Prostate gland (tissue), 2 donors: ENCODE measurements at regions not wholly inside any gene's neighbourhood (a gene's known extent, or its start where the extent isn't known, plus 50 kb on each side); places are given as distances from the start of the nearest gene placed in this dataset.
"Not testable (repeated sequence)": the region's sequence is repeated elsewhere in the genome, so short reads cannot be mapped to it uniquely, and the experiment has no call there.

ENCODE experiments used
- DNase-seq: peaks from one replicate; pipeline ENCODE4 v3.0.0-alpha.2; 2019; ENCODE audit warnings: low spot score
- H3K27ac ChIP-seq, 2 donors: fragments of 200-600 bp; sonication (generic); 2 replicates each; pipeline ENCODE4 v1.5.1; 2017 to 2019
- H3K27me3 ChIP-seq: fragments of 200-600 bp; sonication (generic); replicated peaks from 2 replicates; pipeline ENCODE4 v1.5.1; 2019; ENCODE audit not compliant: insufficient read depth
- H3K36me3 ChIP-seq, 2 donors: fragments of 200-600 bp; sonication (generic); 1 replicate in 1 of 2; 2 replicates in 1 of 2; pipeline versions ENCODE4 v1.5.1 to v1.8.1; 2017 to 2019
- H3K4me1 ChIP-seq: fragments of 200-600 bp; sonication (generic); replicated peaks from 2 replicates; pipeline ENCODE4 v1.5.1; 2019
- H3K4me3 ChIP-seq, 2 donors: fragments of 200-600 bp; sonication (generic); 2 replicates each; pipeline ENCODE4 v1.5.1; 2017 to 2019
- H3K9me3 ChIP-seq: fragments of 200-600 bp; sonication (generic); 2 replicates; pipeline ENCODE4 v1.5.1; 2017
- POLR2A ChIP-seq: fragments of 450-650 bp; IDR thresholded peaks from one replicate; pipeline ENCODE4 v1.6.1; 2016; ENCODE audit warnings: antibody characterized with exemption, mild to moderate bottlenecking
- POLR2AphosphoS5 ChIP-seq: sonication (generic); formaldehyde crosslinking; IDR thresholded peaks from one replicate; pipeline ENCODE4 v1.6.1; 2017; ENCODE audit warnings: antibody characterized with exemption
- WGBS: methylation state at CpG from one replicate; pipeline ENCODE4 v1.1.5; 2018; 5-methylcytosine and 5-hydroxymethylcytosine counted together
- intact Hi-C: fragments of 100-400 bp; cut with DNase I; formaldehyde crosslinking; loops from one replicate; pipeline ENCODE4 v1.14.2; 2022
- TF ChIP-seq, protein P1 (sequence below), 4 experiments: fragments of 200-600 bp in 2 of 4; fragments of 450-650 bp in 2 of 4; sonication (generic) in 2 of 4; IDR thresholded peaks; 1 replicate in 3 of 4; 2 replicates in 1 of 4; pipeline ENCODE4 v1.5.1; 2016 to 2019; ENCODE audit warnings: antibody characterized with exemption in 4 of 4, mild to moderate bottlenecking in 2 of 4, moderate library complexity in 2 of 4

DNA sequence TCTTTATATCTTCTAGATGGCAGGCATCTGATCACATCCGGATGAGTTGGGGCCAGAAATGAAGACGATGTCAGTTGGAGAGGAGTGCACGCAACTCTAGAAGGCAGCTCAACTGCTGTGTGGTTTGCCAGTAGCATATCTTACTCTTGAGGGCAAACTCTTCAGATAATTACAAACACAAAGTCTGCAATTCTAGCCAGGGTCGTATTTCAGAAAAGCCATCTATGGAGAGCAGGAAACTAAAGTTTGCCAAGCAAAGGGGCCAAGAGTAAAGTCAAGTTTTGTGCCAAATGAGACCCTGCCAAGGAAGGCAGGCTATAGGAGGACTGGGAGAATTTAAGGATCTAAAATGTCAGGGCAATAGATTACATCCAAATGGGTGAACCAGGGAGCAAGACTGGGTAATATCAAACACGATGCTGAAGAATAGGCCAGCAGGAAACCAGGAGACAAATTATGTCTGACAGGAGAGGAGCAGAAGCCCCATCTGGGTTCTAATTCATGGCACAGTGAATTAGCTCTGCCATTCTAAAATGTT is 312.5 kb upstream of the SEMA3C start:
- intact Hi-C loops: no loop called here
- H3K27ac ChIP-seq: no peak overlapping the region
- 43% methylated on average over 5 of the region's 5 CpGs for WGBS

GRCh38 chr7:81226234-81226633 is 307.4 kb upstream of the SEMA3C start:
- WGBS: 97% methylated on average over 3 of the region's 3 CpGs
- Histone ChIP-seq H3K36me3 (no peaks in the 10 kb centered on the region), H3K4me1 (no peaks in the 10 kb centered on the region), H3K27ac (no peak overlapping the region), H3K4me3 (no peak overlapping the region), H3K27me3 (no peaks in the 10 kb centered on the region), H3K9me3 (no peaks in the 10 kb centered on the region)
- TF ChIP-seq POLR2AphosphoS5 (no peak), POLR2A (no peak)
- TF ChIP-seq, protein P1, sequence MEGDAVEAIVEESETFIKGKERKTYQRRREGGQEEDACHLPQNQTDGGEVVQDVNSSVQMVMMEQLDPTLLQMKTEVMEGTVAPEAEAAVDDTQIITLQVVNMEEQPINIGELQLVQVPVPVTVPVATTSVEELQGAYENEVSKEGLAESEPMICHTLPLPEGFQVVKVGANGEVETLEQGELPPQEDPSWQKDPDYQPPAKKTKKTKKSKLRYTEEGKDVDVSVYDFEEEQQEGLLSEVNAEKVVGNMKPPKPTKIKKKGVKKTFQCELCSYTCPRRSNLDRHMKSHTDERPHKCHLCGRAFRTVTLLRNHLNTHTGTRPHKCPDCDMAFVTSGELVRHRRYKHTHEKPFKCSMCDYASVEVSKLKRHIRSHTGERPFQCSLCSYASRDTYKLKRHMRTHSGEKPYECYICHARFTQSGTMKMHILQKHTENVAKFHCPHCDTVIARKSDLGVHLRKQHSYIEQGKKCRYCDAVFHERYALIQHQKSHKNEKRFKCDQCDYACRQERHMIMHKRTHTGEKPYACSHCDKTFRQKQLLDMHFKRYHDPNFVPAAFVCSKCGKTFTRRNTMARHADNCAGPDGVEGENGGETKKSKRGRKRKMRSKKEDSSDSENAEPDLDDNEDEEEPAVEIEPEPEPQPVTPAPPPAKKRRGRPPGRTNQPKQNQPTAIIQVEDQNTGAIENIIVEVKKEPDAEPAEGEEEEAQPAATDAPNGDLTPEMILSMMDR (IDR thresholded peaks at IDR 0.05): no peak
- DNase-seq: no peak
- intact Hi-C loops: no loop called here

More for the DNA sequence above, 312.5 kb upstream of the SEMA3C start:
- Histone ChIP-seq H3K27me3 (no peaks in the 10 kb centered on the region), H3K9me3 (no peaks in the 10 kb centered on the region), H3K4me1 (no peaks in the 10 kb centered on the region), H3K4me3 (no peak overlapping the region), H3K36me3 (no peaks in the 10 kb centered on the region)
- DNase-seq: no peak
- TF ChIP-seq, protein P1 (IDR thresholded peaks at IDR 0.05): no peak
- TF ChIP-seq POLR2AphosphoS5 (no peak), POLR2A (no peak)

DNA sequence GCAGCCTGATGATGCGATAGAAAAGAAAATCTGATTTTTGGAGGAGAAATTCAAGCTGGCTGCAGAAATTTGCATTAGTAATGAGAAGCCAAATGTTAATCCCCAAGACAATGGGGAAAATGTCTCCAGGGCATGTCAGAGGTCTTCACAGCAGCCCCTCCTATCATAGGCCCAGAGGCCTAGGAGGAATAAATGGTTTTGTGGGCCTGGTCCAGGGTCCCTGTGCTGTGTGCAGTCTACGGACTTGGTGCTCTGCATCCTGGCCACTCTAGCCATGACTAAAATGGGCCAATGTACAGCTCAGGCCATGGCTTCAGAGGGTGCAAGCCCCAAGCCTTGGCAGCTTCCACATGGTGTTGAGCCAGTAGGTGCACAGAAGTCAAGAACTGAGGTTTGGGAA is 303.8 kb upstream of the SEMA3C start:
- H3K27me3 ChIP-seq, H3K36me3 ChIP-seq, H3K27ac ChIP-seq, H3K4me1 ChIP-seq, H3K9me3 ChIP-seq, intact Hi-C loops, DNase-seq, H3K4me3 ChIP-seq: not testable (repeated sequence)
- 100% methylated on average over 2 of the region's 2 CpGs for WGBS

- Histone ChIP-seq H3K9me3 (no peaks in the 10 kb centered on the region), H3K36me3 (no peaks in the 10 kb centered on the region), H3K27me3 (no peaks in the 10 kb centered on the region), H3K27ac (no peak overlapping the region), H3K4me3 (no peak overlapping the region), H3K4me1 (no peaks in the 10 kb centered on the region)
- DNase-seq: no peak
- 82% methylated on average over 3 of the region's 3 CpGs for WGBS
- no peak for TF ChIP-seq POLR2AphosphoS5
- no peak for TF ChIP-seq POLR2A
- TF ChIP-seq, protein P1 (IDR thresholded peaks at IDR 0.05): no peak
- intact Hi-C loops: no loop called here
Measured at GRCh38 chr7:81221527-81222217, 302.8 kb upstream of the SEMA3C start.

- H3K4me1 ChIP-seq: no peaks in the 10 kb centered on the region
- H3K4me3 ChIP-seq: no peak overlapping the region
- 91% methylated on average over 2 of the region's 2 CpGs for WGBS
- DNase-seq: no peak
- H3K27ac ChIP-seq: no peak overlapping the region
- H3K36me3 ChIP-seq: no peaks in the 10 kb centered on the region
- TF ChIP-seq, protein P1 (IDR thresholded peaks at IDR 0.05): no peak
- no peak for TF ChIP-seq POLR2AphosphoS5
- TF ChIP-seq POLR2A: no peak
- H3K9me3 ChIP-seq: no peaks in the 10 kb centered on the region
- intact Hi-C loops: no loop called here
- no peaks in the 10 kb centered on the region for H3K27me3 ChIP-seq
Measured at GRCh38 chr7:81218480-81219106, 299.7 kb upstream of the SEMA3C start.
